ENCODE measurements at regions not wholly inside any gene's neighbourhood (a gene's known extent, or its start where the extent isn't known, plus 50 kb on each side); places are given as distances from the start of the nearest gene placed in this dataset.
A peak's percentile ranks its signal among the peaks of the same experiment; 100 is the strongest.

- CTCF ChIA-PET = no interaction called here
- POLR2A ChIA-PET = no interaction called here
Observed at GRCh38 chr1:172733815-172734214, 74.9 kb downstream of the FASLG start.

GRCh38 chr1:172738389-172738788, 79.5 kb downstream of the FASLG start:
- TF ChIP-seq ZNF384 (IDR thresholded peaks at IDR 0.05) = no peak
- no peak for TF ChIP-seq SP1 (IDR thresholded peaks at IDR 0.05)
- no peak for TF ChIP-seq L3MBTL2 (conservative IDR thresholded peaks at IDR 0.05)
- TF ChIP-seq NFRKB (IDR thresholded peaks at IDR 0.05) = no peak
- no peak for TF ChIP-seq FOXK2 (IDR thresholded peaks at IDR 0.05)
- ChIA-PET CTCF (no interaction called here), POLR2A (no interaction called here)

More at GRCh38 chr1:172733815-172734214, 74.9 kb downstream of the FASLG start:
- TF ChIP-seq FOXM1 (IDR thresholded peaks at IDR 0.05; ENCODE audit: borderline replicate concordance) = no peak
- TF ChIP-seq HDGF (IDR thresholded peaks at IDR 0.05; ENCODE audit: borderline replicate concordance) = no peak
- no peak for TF ChIP-seq SUZ12 (IDR thresholded peaks at IDR 0.05)
- no peak for TF ChIP-seq TARDBP (IDR thresholded peaks at IDR 0.05)
- no peak for TF ChIP-seq ELF4 (IDR thresholded peaks at IDR 0.05)
- no peak for TF ChIP-seq ARNT (IDR thresholded peaks at IDR 0.05)
- TF ChIP-seq PKNOX1 (IDR thresholded peaks at IDR 0.05) = no peak
- no peak for TF ChIP-seq CTBP1 (IDR thresholded peaks at IDR 0.05; ENCODE audit: borderline replicate concordance)
- no peak for TF ChIP-seq FOXA1 (IDR thresholded peaks at IDR 0.05)
- TF ChIP-seq L3MBTL2 (conservative IDR thresholded peaks at IDR 0.05) = no peak
- TF ChIP-seq SP1 (IDR thresholded peaks at IDR 0.05) = no peak
- no peak for TF ChIP-seq NFRKB (IDR thresholded peaks at IDR 0.05)
- no peak for TF ChIP-seq ZNF384 (IDR thresholded peaks at IDR 0.05)
- TF ChIP-seq LEF1 (IDR thresholded peaks at IDR 0.05; ENCODE audit: borderline replicate concordance) = no peak
- TF ChIP-seq BHLHE40 (IDR thresholded peaks at IDR 0.05; ENCODE audit: borderline replicate concordance) = no peak
- TF ChIP-seq FOXK2 (IDR thresholded peaks at IDR 0.05) = no peak
- DNase-seq (ENCODE audit: extremely low spot score) = no peak

GRCh38 chr1:172742599-172743500, 83.9 kb downstream of the FASLG start:
- peak; percentile 47 for DNase-seq (ENCODE audit: extremely low spot score)

More at GRCh38 chr1:172738389-172738788, 79.5 kb downstream of the FASLG start:
- DNase-seq (ENCODE audit: extremely low spot score) = no peak

GRCh38 chr1:172745014-172745413, 86.1 kb downstream of the FASLG start:
- ChIA-PET CTCF (interaction anchor here (0.7 to 1.2 kb wide), 7 partner anchors 79 to 1015 kb away, joined by 3 to 5 read pairs (median 4); no protein-coding TSS in a partner anchor), POLR2A (no interaction called here)
- DNase-seq (ENCODE audit: extremely low spot score) = peak; percentile 52
- TF ChIP-seq HDGF (IDR thresholded peaks at IDR 0.05; ENCODE audit: borderline replicate concordance) = no peak

More at GRCh38 chr1:172742599-172743500, 83.9 kb downstream of the FASLG start:
- ChIA-PET CTCF (interaction anchor here (0.7 to 1.5 kb wide), 5 partner anchors 101 to 743 kb away, joined by 3 to 6 read pairs (median 5); no protein-coding TSS in a partner anchor), POLR2A (no interaction called here)
- TF ChIP-seq ZNF384 (IDR thresholded peaks at IDR 0.05) = peak; percentile 98
- peak; percentile 20; the same call in 1 of the 2 replicates for TF ChIP-seq CTBP1 (IDR thresholded peaks at IDR 0.05; ENCODE audit: borderline replicate concordance)
- TF ChIP-seq SUZ12 (IDR thresholded peaks at IDR 0.05) = no peak

- POLR2A ChIA-PET = no interaction called here
- TF ChIP-seq L3MBTL2 (conservative IDR thresholded peaks at IDR 0.05) (no peak), SP1 (IDR thresholded peaks at IDR 0.05) (no peak), FOXM1 (IDR thresholded peaks at IDR 0.05; ENCODE audit: borderline replicate concordance) (no peak), LEF1 (IDR thresholded peaks at IDR 0.05; ENCODE audit: borderline replicate concordance) (no peak), ARNT (IDR thresholded peaks at IDR 0.05) (no peak), CTBP1 (IDR thresholded peaks at IDR 0.05; ENCODE audit: borderline replicate concordance) (no peak), HDGF (IDR thresholded peaks at IDR 0.05; ENCODE audit: borderline replicate concordance) (no peak), PKNOX1 (IDR thresholded peaks at IDR 0.05) (no peak), FOXK2 (IDR thresholded peaks at IDR 0.05) (no peak)
- DNase-seq (ENCODE audit: extremely low spot score) = no peak
- CTCF ChIA-PET = no interaction called here
Observed at GRCh38 chr1:172746091-172746949, 87.4 kb downstream of the FASLG start.

- CTCF ChIA-PET = no interaction called here
- POLR2A ChIA-PET = no interaction called here
- no peak for DNase-seq (ENCODE audit: extremely low spot score)
Observed at GRCh38 chr1:172748201-172748600, 89.3 kb downstream of the FASLG start.

More at GRCh38 chr1:172748201-172748600, 89.3 kb downstream of the FASLG start:
- TF ChIP-seq SP1 (IDR thresholded peaks at IDR 0.05) (no peak), ZNF384 (IDR thresholded peaks at IDR 0.05) (no peak), PKNOX1 (IDR thresholded peaks at IDR 0.05) (no peak), L3MBTL2 (conservative IDR thresholded peaks at IDR 0.05) (no peak), ARNT (IDR thresholded peaks at IDR 0.05) (no peak), FOXA1 (IDR thresholded peaks at IDR 0.05) (no peak), FOXK2 (IDR thresholded peaks at IDR 0.05) (no peak), ELF4 (IDR thresholded peaks at IDR 0.05) (no peak), CTBP1 (IDR thresholded peaks at IDR 0.05; ENCODE audit: borderline replicate concordance) (no peak)

All from HEK293T (cell line).